ENCODE measurements at regions not wholly inside any gene's neighbourhood (a gene's known extent, or its start where the extent isn't known, plus 50 kb on each side); places are given as distances from the start of the nearest gene placed in this dataset.

- BruUV-seq (replicated peaks), result no TSS peak
- no peaks in the 10 kb centered on the region for H3K27me3 Mint-ChIP-seq (ENCODE audit: insufficient read depth, unreplicated experiment)
- no peak for DNase-seq (ENCODE audit: unreplicated experiment)
- peaks cover 7% of the 10 kb centered on the region for H3K9me3 Mint-ChIP-seq (ENCODE audit: unreplicated experiment)
- CTCF ChIA-PET, result interaction anchor here (0.9 to 1.3 kb wide), 2 partner anchors 9 to 10 kb away, joined by 4 read pairs; no protein-coding TSS in a partner anchor
- no peak for TF ChIP-seq CTCF (IDR thresholded peaks at IDR 0.05; ENCODE audit: unreplicated experiment)
- H3K27ac Mint-ChIP-seq (ENCODE audit: low read depth, unreplicated experiment), result peak overlapping the region; percentile 11
- no peak overlapping the region for H3K4me3 Mint-ChIP-seq (ENCODE audit: unreplicated experiment)
- intact Hi-C loops (cut with micrococcal nuclease), result no loop called here
- H3K4me1 Mint-ChIP-seq (ENCODE audit: insufficient read depth, unreplicated experiment), result peaks cover 6% of the 10 kb centered on the region
- no peaks in the 10 kb centered on the region for H3K36me3 Mint-ChIP-seq (ENCODE audit: insufficient read depth, unreplicated experiment)
- POLR2A ChIA-PET, result no interaction called here
Measured at GRCh38 chr15:87618203-87618725, 638.3 kb downstream of the NTRK3 start.

GRCh38 chr15:87614704-87615103, 641.8 kb downstream of the NTRK3 start:
- Mint-ChIP-seq H3K27ac (ENCODE audit: low read depth, unreplicated experiment) (no peak overlapping the region), H3K27me3 (ENCODE audit: insufficient read depth, unreplicated experiment) (no peaks in the 10 kb centered on the region), H3K4me1 (ENCODE audit: insufficient read depth, unreplicated experiment) (peaks cover 11% of the 10 kb centered on the region), H3K36me3 (ENCODE audit: insufficient read depth, unreplicated experiment) (no peaks in the 10 kb centered on the region), H3K9me3 (ENCODE audit: unreplicated experiment) (no peaks in the 10 kb centered on the region), H3K4me3 (ENCODE audit: unreplicated experiment) (no peak overlapping the region)
- intact Hi-C loops (cut with micrococcal nuclease), result no loop called here
- ChIA-PET POLR2A (no interaction called here), CTCF (interaction anchor here (1.4 kb wide), 1 partner anchor 13 kb away, joined by 5 read pairs; no protein-coding TSS in a partner anchor)
- no peak for DNase-seq (ENCODE audit: unreplicated experiment)
- no TSS peak for BruUV-seq (replicated peaks)
- no peak for TF ChIP-seq CTCF (IDR thresholded peaks at IDR 0.05; ENCODE audit: unreplicated experiment)

GRCh38 chr15:87610366-87610765, 646.2 kb downstream of the NTRK3 start:
- intact Hi-C loops (cut with micrococcal nuclease), result no loop called here
- POLR2A ChIA-PET, result interaction anchor here (0.7 kb wide), 2 partner anchors 984 to 1123 kb away, joined by 3 read pairs; no protein-coding TSS in a partner anchor
- Mint-ChIP-seq H3K4me3 (ENCODE audit: unreplicated experiment) (no peak overlapping the region), H3K4me1 (ENCODE audit: insufficient read depth, unreplicated experiment) (peaks cover 14% of the 10 kb centered on the region), H3K9me3 (ENCODE audit: unreplicated experiment) (no peaks in the 10 kb centered on the region), H3K27me3 (ENCODE audit: insufficient read depth, unreplicated experiment) (no peaks in the 10 kb centered on the region), H3K27ac (ENCODE audit: low read depth, unreplicated experiment) (no peak overlapping the region), H3K36me3 (ENCODE audit: insufficient read depth, unreplicated experiment) (no peaks in the 10 kb centered on the region)
- no peak for DNase-seq (ENCODE audit: unreplicated experiment)
- BruUV-seq (replicated peaks), result no TSS peak
- CTCF ChIA-PET, result interaction anchor here (0.8 to 1.1 kb wide), 2 partner anchors 29 to 155 kb away, joined by 3 read pairs; no protein-coding TSS in a partner anchor
- no peak for TF ChIP-seq CTCF (IDR thresholded peaks at IDR 0.05; ENCODE audit: unreplicated experiment)

GRCh38 chr15:87609894-87610293, 646.6 kb downstream of the NTRK3 start:
- DNase-seq (ENCODE audit: unreplicated experiment), result no peak
- peaks cover 14% of the 10 kb centered on the region for H3K4me1 Mint-ChIP-seq (ENCODE audit: insufficient read depth, unreplicated experiment)
- no peak for TF ChIP-seq CTCF (IDR thresholded peaks at IDR 0.05; ENCODE audit: unreplicated experiment)
- no peaks in the 10 kb centered on the region for H3K9me3 Mint-ChIP-seq (ENCODE audit: unreplicated experiment)
- peak overlapping the region; percentile 57 for H3K27ac Mint-ChIP-seq (ENCODE audit: low read depth, unreplicated experiment)
- H3K36me3 Mint-ChIP-seq (ENCODE audit: insufficient read depth, unreplicated experiment), result no peaks in the 10 kb centered on the region
- no peaks in the 10 kb centered on the region for H3K27me3 Mint-ChIP-seq (ENCODE audit: insufficient read depth, unreplicated experiment)
- intact Hi-C loops (cut with micrococcal nuclease), result loop anchor here (10.0 kb wide), 1 partner anchor 635 kb away; no protein-coding TSS in a partner anchor
- CTCF ChIA-PET, result interaction anchor here (0.9 to 1.1 kb wide), 3 partner anchors 9 to 52 kb away, joined by 3 to 4 read pairs (median 3); no protein-coding TSS in a partner anchor
- no TSS peak for BruUV-seq (replicated peaks)
- H3K4me3 Mint-ChIP-seq (ENCODE audit: unreplicated experiment), result peak overlapping the region; percentile 1
- POLR2A ChIA-PET, result interaction anchor here (0.7 kb wide), 1 partner anchor 983 kb away, joined by 3 read pairs; no protein-coding TSS in a partner anchor

Measured in MCF 10A (cell line).